Naive thymus-derived CD4-positive, alpha-beta T cell (primary cell): ENCODE measurements at regions not wholly inside any gene's neighbourhood (a gene's known extent, or its start where the extent isn't known, plus 50 kb on each side); places are given as distances from the start of the nearest gene placed in this dataset.

Source experiments
- ATAC-seq: fragments of 150-1000 bp; cut with Tn5 transposase; 2 replicates; pipeline ENCODE4 v1.10.0; 2021; ENCODE audit warnings: mild to moderate bottlenecking, moderate library complexity
- CTCF ChIA-PET: fragments of 350-600 bp; sonication (Branson Sonifier 250); formaldehyde crosslinking; loops from one replicate; lab custom pipeline; 2021; ENCODE audit warnings: antibody characterized with exemption; lab: Charles Lee
- POLR2A ChIA-PET: fragments of 350-600 bp; sonication (Branson Sonifier 250); formaldehyde crosslinking; loops from one replicate; lab custom pipeline; 2021; ENCODE audit warnings: antibody characterized with exemption, inconsistent platforms; lab: Charles Lee
- DNase-seq, 9 donors: peaks; one replicate each; pipeline versions ENCODE4 v3.0.0 to v3.0.0-alpha.2; 2020 to 2022; ENCODE audit warnings: mixed read lengths in 1 of 9
- H3K27ac ChIP-seq: one replicate; pipeline ENCODE4 v1.7.0; 2013; ENCODE audit warnings: mild to moderate bottlenecking, low read depth, low read length, moderate library complexity
- H3K27me3 ChIP-seq, 2 donors: one replicate each; pipeline ENCODE4 v1.7.0; 2013; ENCODE audit warnings: low read length in 2 of 2, mild to moderate bottlenecking in 2 of 2, moderate library complexity in 2 of 2; ENCODE audit not compliant: control insufficient read depth in 2 of 2, insufficient read depth in 2 of 2
- H3K36me3 ChIP-seq, 3 experiments: 1 replicate in 2 of 3; 2 replicates in 1 of 3; pipeline ENCODE4 v1.7.0; 2013; ENCODE audit warnings: low read length in 3 of 3, mild to moderate bottlenecking in 3 of 3, moderate library complexity in 1 of 3; ENCODE audit not compliant: insufficient read depth in 3 of 3, control insufficient read depth in 2 of 3
- H3K4me1 ChIP-seq, 2 donors: one replicate each; pipeline ENCODE4 v1.7.0; 2013; ENCODE audit warnings: low read length in 2 of 2, mild to moderate bottlenecking in 2 of 2, moderate library complexity in 1 of 2; ENCODE audit not compliant: control insufficient read depth in 2 of 2, insufficient read depth in 2 of 2
- H3K4me3 ChIP-seq: 2 replicates; pipeline ENCODE4 v1.7.0; 2013; ENCODE audit warnings: mild to moderate bottlenecking, low read length
- H3K9me3 ChIP-seq, 3 experiments: 1 replicate in 2 of 3; 2 replicates in 1 of 3; pipeline ENCODE4 v1.7.0; 2013; ENCODE audit warnings: low read length in 3 of 3; ENCODE audit not compliant: control insufficient read depth in 2 of 3
- H3K27ac Mint-ChIP-seq, 9 donors: one replicate each; pipeline ENCODE4 v1.8.0; 2020 to 2022; ENCODE audit warnings: mixed read lengths in 9 of 9, mild to moderate bottlenecking in 8 of 9, moderate library complexity in 5 of 9, inconsistent platforms in 2 of 9
- H3K27me3 Mint-ChIP-seq, 5 donors: one replicate each; pipeline ENCODE4 v1.8.0; 2021 to 2022; ENCODE audit warnings: mixed read lengths in 5 of 5, mild to moderate bottlenecking in 1 of 5
- H3K36me3 Mint-ChIP-seq, 5 donors: one replicate each; pipeline ENCODE4 v1.8.0; 2020 to 2022; ENCODE audit warnings: mixed read lengths in 5 of 5, mild to moderate bottlenecking in 3 of 5, inconsistent platforms in 1 of 5
- H3K4me1 Mint-ChIP-seq, 7 donors: one replicate each; pipeline ENCODE4 v1.8.0; 2020 to 2022; ENCODE audit warnings: mixed read lengths in 7 of 7, mild to moderate bottlenecking in 3 of 7, inconsistent platforms in 1 of 7
- H3K4me3 Mint-ChIP-seq, 10 donors: one replicate each; pipeline ENCODE4 v1.8.0; 2020 to 2022; ENCODE audit warnings: mild to moderate bottlenecking in 10 of 10, mixed read lengths in 10 of 10, moderate library complexity in 6 of 10, inconsistent platforms in 2 of 10
- H3K9me3 Mint-ChIP-seq, 11 donors: one replicate each; pipeline ENCODE4 v1.8.0; 2020 to 2022; ENCODE audit warnings: mixed read lengths in 11 of 11, mild to moderate bottlenecking in 4 of 11, inconsistent platforms in 1 of 11, moderate library complexity in 1 of 11
- intact Hi-C, 2 donors: fragments of 100-400 bp; cut with micrococcal nuclease; formaldehyde crosslinking; loops; one replicate each; pipeline ENCODE4 v1.15.1; 2023

GRCh38 chr1:157893686-157894085 is 52.1 kb upstream of the CD5L start:
- POLR2A ChIA-PET, result no interaction called here
- intact Hi-C loops, result no loop called here

GRCh38 chr1:157894613-157895165 is 53.1 kb upstream of the CD5L start:
- Histone ChIP-seq H3K27ac (no peak overlapping the region), H3K4me3 (no peak overlapping the region), H3K4me1 (no peaks in the 10 kb centered on the region), H3K9me3 (no peaks in the 10 kb centered on the region), H3K27me3 (no peaks in the 10 kb centered on the region), H3K36me3 (no peaks in the 10 kb centered on the region)
- Mint-ChIP-seq H3K4me1 (no peaks in the 10 kb centered on the region), H3K9me3 (peaks cover 0 to 25% (median 8%) of the 10 kb centered on the region in 11 donors), H3K27me3 (peaks cover 0 to 27% (median 15%) of the 10 kb centered on the region in 5 donors), H3K36me3 (peaks cover 0 to 3% (median 0%) of the 10 kb centered on the region in 5 donors), H3K4me3 (no peak overlapping the region), H3K27ac (no peak overlapping the region)
- intact Hi-C loops, result no loop called here
- ATAC-seq (no peak), DNase-seq (no peak)
- CTCF ChIA-PET, result no interaction called here
- POLR2A ChIA-PET, result no interaction called here

More at GRCh38 chr1:157893686-157894085, 52.1 kb upstream of the CD5L start:
- Histone ChIP-seq H3K9me3 (no peaks in the 10 kb centered on the region), H3K4me1 (no peaks in the 10 kb centered on the region), H3K4me3 (no peak overlapping the region), H3K27me3 (no peaks in the 10 kb centered on the region), H3K27ac (no peak overlapping the region), H3K36me3 (no peaks in the 10 kb centered on the region)
- Mint-ChIP-seq H3K27ac (no peak overlapping the region), H3K4me1 (no peaks in the 10 kb centered on the region), H3K4me3 (no peak overlapping the region), H3K36me3 (no peaks in the 10 kb centered on the region), H3K9me3 (peaks cover 0 to 20% (median 8%) of the 10 kb centered on the region in 11 donors), H3K27me3 (peaks cover 3 to 27% (median 10%) of the 10 kb centered on the region in 5 donors)
- CTCF ChIA-PET, result no interaction called here
- ATAC-seq (no peak), DNase-seq (no peak)

- no peaks in the 10 kb centered on the region for H3K27me3 ChIP-seq
- CTCF ChIA-PET, result interaction anchor here (1.2 kb wide), 1 partner anchor 10 kb away, joined by 3 read pairs; no protein-coding TSS in a partner anchor
- intact Hi-C loops, result no loop called here
- DNase-seq (no peak), ATAC-seq (no peak)
- Mint-ChIP-seq H3K36me3 (peaks cover 0 to 4% (median 0%) of the 10 kb centered on the region in 5 donors), H3K4me1 (no peaks in the 10 kb centered on the region), H3K9me3 (peaks cover 0 to 22% (median 7%) of the 10 kb centered on the region in 11 donors), H3K27ac (no peak overlapping the region), H3K27me3 (peaks cover 0 to 27% (median 15%) of the 10 kb centered on the region in 5 donors), H3K4me3 (no peak overlapping the region)
- no peaks in the 10 kb centered on the region for H3K36me3 ChIP-seq
- H3K9me3 ChIP-seq, result no peaks in the 10 kb centered on the region
- no peak overlapping the region for H3K27ac ChIP-seq
- H3K4me1 ChIP-seq, result no peaks in the 10 kb centered on the region
- POLR2A ChIA-PET, result no interaction called here
- no peak overlapping the region for H3K4me3 ChIP-seq
Measured at GRCh38 chr1:157910270-157910669, 68.7 kb upstream of the CD5L start.

- Histone ChIP-seq H3K4me1 (no peaks in the 10 kb centered on the region), H3K36me3 (no peaks in the 10 kb centered on the region), H3K9me3 (no peaks in the 10 kb centered on the region), H3K4me3 (no peak overlapping the region), H3K27ac (no peak overlapping the region), H3K27me3 (no peaks in the 10 kb centered on the region)
- CTCF ChIA-PET, result no interaction called here
- no peak overlapping the region for H3K27ac Mint-ChIP-seq
- H3K9me3 Mint-ChIP-seq, result peaks cover 0 to 8% (median 0%) of the 10 kb centered on the region in 11 donors
- intact Hi-C loops, result no loop called here
- POLR2A ChIA-PET, result no interaction called here
- DNase-seq, result no peak
- peaks cover 0 to 30% (median 24%) of the 10 kb centered on the region in 5 donors for H3K27me3 Mint-ChIP-seq
- peaks cover 0 to 5% (median 0%) of the 10 kb centered on the region in 5 donors for H3K36me3 Mint-ChIP-seq
- H3K4me1 Mint-ChIP-seq, result no peaks in the 10 kb centered on the region
- no peak for ATAC-seq
- no peak overlapping the region for H3K4me3 Mint-ChIP-seq
Measured at GRCh38 chr1:157915859-157916258, 74.3 kb upstream of the CD5L start.

GRCh38 chr1:157916887-157917570 is 75.4 kb upstream of the CD5L start:
- Histone ChIP-seq H3K36me3 (no peaks in the 10 kb centered on the region), H3K4me1 (no peaks in the 10 kb centered on the region), H3K27me3 (no peaks in the 10 kb centered on the region), H3K27ac (no peak overlapping the region), H3K4me3 (no peak overlapping the region), H3K9me3 (no peaks in the 10 kb centered on the region)
- DNase-seq, result no peak
- Mint-ChIP-seq H3K36me3 (peaks cover 0 to 5% (median 0%) of the 10 kb centered on the region in 5 donors), H3K27ac (no peak overlapping the region), H3K27me3 (peaks cover 0 to 36% (median 27%) of the 10 kb centered on the region in 5 donors), H3K4me3 (no peak overlapping the region), H3K4me1 (no peaks in the 10 kb centered on the region), H3K9me3 (peaks cover 0 to 8% (median 0%) of the 10 kb centered on the region in 11 donors)
- intact Hi-C loops, result no loop called here
- ChIA-PET POLR2A (no interaction called here), CTCF (no interaction called here)
- no peak for ATAC-seq

GRCh38 chr1:157920748-157921147 is 72.7 kb upstream of the KIRREL1 start:
- no peaks in the 10 kb centered on the region for H3K27me3 ChIP-seq
- Mint-ChIP-seq H3K27ac (no peak overlapping the region), H3K4me1 (no peaks in the 10 kb centered on the region), H3K36me3 (peaks cover 0 to 5% (median 0%) of the 10 kb centered on the region in 5 donors), H3K27me3 (peaks cover 0 to 29% (median 18%) of the 10 kb centered on the region in 5 donors), H3K4me3 (no peak overlapping the region), H3K9me3 (peaks cover 0 to 1% (median 0%) of the 10 kb centered on the region in 11 donors)
- intact Hi-C loops, result no loop called here
- H3K27ac ChIP-seq, result no peak overlapping the region
- H3K9me3 ChIP-seq, result no peaks in the 10 kb centered on the region
- ATAC-seq (no peak), DNase-seq (no peak)
- H3K4me3 ChIP-seq, result no peak overlapping the region
- H3K36me3 ChIP-seq, result no peaks in the 10 kb centered on the region
- no peaks in the 10 kb centered on the region for H3K4me1 ChIP-seq
- CTCF ChIA-PET, result interaction anchor here (1.2 kb wide), 1 partner anchor 10 kb away, joined by 3 read pairs; no protein-coding TSS in a partner anchor
- POLR2A ChIA-PET, result no interaction called here
